ENCODE measurements at regions not wholly inside any gene's neighbourhood (a gene's known extent, or its start where the extent isn't known, plus 50 kb on each side); places are given as distances from the start of the nearest gene placed in this dataset.
"Not testable (repeated sequence)": the region's sequence is repeated elsewhere in the genome, so short reads cannot be mapped to it uniquely, and the experiment has no call there.

GRCh38 chr1:222066539-222066938 lies 324.6 kb upstream of the DUSP10 start:
- peaks cover 15% of the 10 kb centered on the region for H3K9me3 ChIP-seq (ENCODE audit: insufficient read depth, low read depth, low read length)
- no peak overlapping the region for H3K4me3 ChIP-seq (ENCODE audit: low read length)
- no peaks in the 10 kb centered on the region for H3K27me3 ChIP-seq (ENCODE audit: insufficient read depth, low read length)
- no peaks in the 10 kb centered on the region for H3K36me3 ChIP-seq (ENCODE audit: insufficient read depth, low read depth, low read length)
- H3K27ac ChIP-seq (ENCODE audit: low read length): no peak overlapping the region
- H3K4me1 ChIP-seq (ENCODE audit: insufficient read depth, low read length): peaks cover 14% of the 10 kb centered on the region
- no peak overlapping the region for H3K9ac ChIP-seq (ENCODE audit: low read depth, low read length)

- Histone ChIP-seq H3K9me3 (ENCODE audit: insufficient read depth, low read depth, low read length) (peaks cover 15% of the 10 kb centered on the region), H3K4me3 (ENCODE audit: low read length) (no peak overlapping the region), H3K27ac (ENCODE audit: low read length) (no peak overlapping the region), H3K4me1 (ENCODE audit: insufficient read depth, low read length) (peaks cover 1% of the 10 kb centered on the region; the same call in 1 of the 2 replicates), H3K36me3 (ENCODE audit: insufficient read depth, low read depth, low read length) (no peaks in the 10 kb centered on the region), H3K27me3 (ENCODE audit: insufficient read depth, low read length) (no peaks in the 10 kb centered on the region), H3K9ac (ENCODE audit: low read depth, low read length) (no peak overlapping the region)
Observed at GRCh38 chr1:222065234-222065633, 323.3 kb upstream of the DUSP10 start.

GRCh38 chr1:222064388-222065211 lies 322.7 kb upstream of the DUSP10 start:
- no peak overlapping the region for H3K9ac ChIP-seq (ENCODE audit: low read depth, low read length)
- H3K36me3 ChIP-seq (ENCODE audit: insufficient read depth, low read depth, low read length): no peaks in the 10 kb centered on the region
- no peak overlapping the region for H3K4me3 ChIP-seq (ENCODE audit: low read length)
- no peak overlapping the region for H3K27ac ChIP-seq (ENCODE audit: low read length)
- H3K9me3 ChIP-seq (ENCODE audit: insufficient read depth, low read depth, low read length): peaks cover 15% of the 10 kb centered on the region
- no peaks in the 10 kb centered on the region for H3K4me1 ChIP-seq (ENCODE audit: insufficient read depth, low read length)
- no peaks in the 10 kb centered on the region for H3K27me3 ChIP-seq (ENCODE audit: insufficient read depth, low read length)

GRCh38 chr1:222062640-222063039 lies 320.8 kb upstream of the DUSP10 start:
- no peaks in the 10 kb centered on the region for H3K36me3 ChIP-seq (ENCODE audit: insufficient read depth, low read depth, low read length)
- H3K4me1 ChIP-seq (ENCODE audit: insufficient read depth, low read length): no peaks in the 10 kb centered on the region
- H3K4me3 ChIP-seq (ENCODE audit: low read length): no peak overlapping the region
- no peak overlapping the region for H3K9ac ChIP-seq (ENCODE audit: low read depth, low read length)
- no peak overlapping the region for H3K27ac ChIP-seq (ENCODE audit: low read length)
- peaks cover 15% of the 10 kb centered on the region for H3K9me3 ChIP-seq (ENCODE audit: insufficient read depth, low read depth, low read length)
- H3K27me3 ChIP-seq (ENCODE audit: insufficient read depth, low read length): no peaks in the 10 kb centered on the region

GRCh38 chr1:222061711-222062359 lies 319.9 kb upstream of the DUSP10 start:
- Histone ChIP-seq H3K27ac (ENCODE audit: low read length) (no peak overlapping the region), H3K27me3 (ENCODE audit: insufficient read depth, low read length) (no peaks in the 10 kb centered on the region), H3K9ac (ENCODE audit: low read depth, low read length) (no peak overlapping the region), H3K9me3 (ENCODE audit: insufficient read depth, low read depth, low read length) (peaks cover 15% of the 10 kb centered on the region), H3K36me3 (ENCODE audit: insufficient read depth, low read depth, low read length) (no peaks in the 10 kb centered on the region), H3K4me3 (ENCODE audit: low read length) (no peak overlapping the region), H3K4me1 (ENCODE audit: insufficient read depth, low read length) (no peaks in the 10 kb centered on the region)

- no peak overlapping the region for H3K27ac ChIP-seq (ENCODE audit: low read length)
- H3K36me3 ChIP-seq (ENCODE audit: insufficient read depth, low read depth, low read length): no peaks in the 10 kb centered on the region
- H3K4me3 ChIP-seq (ENCODE audit: low read length): no peak overlapping the region
- peaks cover 11% of the 10 kb centered on the region for H3K9me3 ChIP-seq (ENCODE audit: insufficient read depth, low read depth, low read length)
- H3K27me3 ChIP-seq (ENCODE audit: insufficient read depth, low read length): no peaks in the 10 kb centered on the region
- no peak overlapping the region for H3K9ac ChIP-seq (ENCODE audit: low read depth, low read length)
- no peaks in the 10 kb centered on the region for H3K4me1 ChIP-seq (ENCODE audit: insufficient read depth, low read length)
Observed at GRCh38 chr1:222060210-222060916, 318.5 kb upstream of the DUSP10 start.

GRCh38 chr1:222058249-222058648 lies 316.4 kb upstream of the DUSP10 start:
- Histone ChIP-seq H3K27ac (ENCODE audit: low read length) (no peak overlapping the region), H3K27me3 (ENCODE audit: insufficient read depth, low read length) (no peaks in the 10 kb centered on the region), H3K9ac (ENCODE audit: low read depth, low read length) (no peak overlapping the region), H3K4me3 (ENCODE audit: low read length) (no peak overlapping the region), H3K9me3 (ENCODE audit: insufficient read depth, low read depth, low read length) (no peaks in the 10 kb centered on the region), H3K4me1 (ENCODE audit: insufficient read depth, low read length) (no peaks in the 10 kb centered on the region), H3K36me3 (ENCODE audit: insufficient read depth, low read depth, low read length) (no peaks in the 10 kb centered on the region)

- Histone ChIP-seq H3K4me1 (ENCODE audit: insufficient read depth, low read length) (no peaks in the 10 kb centered on the region), H3K27me3 (ENCODE audit: insufficient read depth, low read length) (no peaks in the 10 kb centered on the region)
Observed at GRCh38 chr1:222057162-222057561, 315.3 kb upstream of the DUSP10 start.

GRCh38 chr1:222054416-222054815 lies 312.5 kb upstream of the DUSP10 start:
- Histone ChIP-seq H3K27ac (ENCODE audit: low read length) (no peak overlapping the region), H3K4me3 (ENCODE audit: low read length) (no peak overlapping the region), H3K4me1 (ENCODE audit: insufficient read depth, low read length) (no peaks in the 10 kb centered on the region), H3K9me3 (ENCODE audit: insufficient read depth, low read depth, low read length) (no peaks in the 10 kb centered on the region), H3K27me3 (ENCODE audit: insufficient read depth, low read length) (no peaks in the 10 kb centered on the region), H3K9ac (ENCODE audit: low read depth, low read length) (no peak overlapping the region), H3K36me3 (ENCODE audit: insufficient read depth, low read depth, low read length) (no peaks in the 10 kb centered on the region)

More at GRCh38 chr1:222057162-222057561, 315.3 kb upstream of the DUSP10 start:
- no peak overlapping the region for H3K27ac ChIP-seq (ENCODE audit: low read length)
- H3K36me3 ChIP-seq (ENCODE audit: insufficient read depth, low read depth, low read length): no peaks in the 10 kb centered on the region
- H3K9ac ChIP-seq (ENCODE audit: low read depth, low read length): no peak overlapping the region
- no peaks in the 10 kb centered on the region for H3K9me3 ChIP-seq (ENCODE audit: insufficient read depth, low read depth, low read length)
- H3K4me3 ChIP-seq (ENCODE audit: low read length): no peak overlapping the region

- no peaks in the 10 kb centered on the region for H3K9me3 ChIP-seq (ENCODE audit: insufficient read depth, low read depth, low read length)
- H3K27ac ChIP-seq (ENCODE audit: low read length): no peak overlapping the region
Observed at GRCh38 chr1:222053790-222054294, 312.0 kb upstream of the DUSP10 start.

GRCh38 chr1:222051311-222051710 lies 309.4 kb upstream of the DUSP10 start:
- H3K36me3 ChIP-seq (ENCODE audit: insufficient read depth, low read depth, low read length); H3K9me3 ChIP-seq (ENCODE audit: insufficient read depth, low read depth, low read length); H3K4me1 ChIP-seq (ENCODE audit: insufficient read depth, low read length); H3K27me3 ChIP-seq (ENCODE audit: insufficient read depth, low read length); H3K9ac ChIP-seq (ENCODE audit: low read depth, low read length); H3K27ac ChIP-seq (ENCODE audit: low read length); H3K4me3 ChIP-seq (ENCODE audit: low read length): not testable (repeated sequence)

More at GRCh38 chr1:222053790-222054294, 312.0 kb upstream of the DUSP10 start:
- no peak overlapping the region for H3K4me3 ChIP-seq (ENCODE audit: low read length)
- no peaks in the 10 kb centered on the region for H3K36me3 ChIP-seq (ENCODE audit: insufficient read depth, low read depth, low read length)
- no peaks in the 10 kb centered on the region for H3K4me1 ChIP-seq (ENCODE audit: insufficient read depth, low read length)
- H3K9ac ChIP-seq (ENCODE audit: low read depth, low read length): no peak overlapping the region
- H3K27me3 ChIP-seq (ENCODE audit: insufficient read depth, low read length): no peaks in the 10 kb centered on the region

All from iPS-20b (cell line).